Right kidney (tissue), 1 donor: ENCODE measurements at regions not wholly inside any gene's neighbourhood (a gene's known extent, or its start where the extent isn't known, plus 50 kb on each side); places are given as distances from the start of the nearest gene placed in this dataset.

Experiments
- DNase-seq: peaks from one replicate; pipeline ENCODE4 v3.0.0-alpha.2; 2016

GRCh38 chr6:71481801-71482200 is 193.2 kb downstream of the OGFRL1 start:
- DNase-seq, result no peak

GRCh38 chr6:71482742-71483141 is 194.1 kb downstream of the OGFRL1 start:
- no peak for DNase-seq

GRCh38 chr6:71486461-71486860 is 197.8 kb downstream of the OGFRL1 start:
- no peak for DNase-seq

GRCh38 chr6:71488186-71488585 is 199.6 kb downstream of the OGFRL1 start:
- DNase-seq, result no peak

GRCh38 chr6:71489736-71490135 is 201.1 kb downstream of the OGFRL1 start:
- no peak for DNase-seq

- DNase-seq, result no peak
These were observed 202.3 kb downstream of the OGFRL1 start for GRCh38 chr6:71490876-71491275.

GRCh38 chr6:71491844-71492243 is 203.2 kb downstream of the OGFRL1 start:
- DNase-seq, result no peak

- DNase-seq, result no peak
These were observed 204.1 kb downstream of the OGFRL1 start for GRCh38 chr6:71492668-71493067.

GRCh38 chr6:71496018-71496721 is 207.6 kb downstream of the OGFRL1 start:
- DNase-seq, result no peak

GRCh38 chr6:71496722-71497033 is 208.1 kb downstream of the OGFRL1 start:
- DNase-seq, result no peak

- no peak for DNase-seq
These were observed 210.0 kb downstream of the OGFRL1 start for GRCh38 chr6:71498638-71499037.

GRCh38 chr6:71499667-71500066 is 211.1 kb downstream of the OGFRL1 start:
- DNase-seq, result no peak

- DNase-seq, result no peak
These were observed 213.6 kb downstream of the OGFRL1 start for GRCh38 chr6:71502168-71502567.

GRCh38 chr6:71502956-71503355 is 214.3 kb downstream of the OGFRL1 start:
- no peak for DNase-seq

GRCh38 chr6:71507183-71507582 is 218.6 kb downstream of the OGFRL1 start:
- DNase-seq, result no peak

GRCh38 chr6:71509191-71510005 is 220.8 kb downstream of the OGFRL1 start:
- DNase-seq, result no peak

- DNase-seq, result no peak
These were observed 221.6 kb downstream of the OGFRL1 start for GRCh38 chr6:71510057-71510713.

- no peak for DNase-seq
These were observed 222.2 kb downstream of the OGFRL1 start for GRCh38 chr6:71510856-71511255.

- DNase-seq, result no peak
These were observed 223.6 kb downstream of the OGFRL1 start for GRCh38 chr6:71512256-71512655.

- no peak for DNase-seq
These were observed 224.4 kb downstream of the OGFRL1 start for GRCh38 chr6:71513036-71513435.

- DNase-seq, result no peak
These were observed 234.9 kb downstream of the OGFRL1 start for GRCh38 chr6:71523548-71523947.

- DNase-seq, result no peak
These were observed 235.6 kb downstream of the OGFRL1 start for GRCh38 chr6:71524201-71524600.

GRCh38 chr6:71527886-71528285 is 239.3 kb downstream of the OGFRL1 start:
- no peak for DNase-seq

- DNase-seq, result no peak
These were observed 240.4 kb downstream of the OGFRL1 start for GRCh38 chr6:71529026-71529425.
